Muscle layer of duodenum (tissue), 2 donors: ENCODE measurements at regions not wholly inside any gene's neighbourhood (a gene's known extent, or its start where the extent isn't known, plus 50 kb on each side); places are given as distances from the start of the nearest gene placed in this dataset.
"Not testable (repeated sequence)": the region's sequence is repeated elsewhere in the genome, so short reads cannot be mapped to it uniquely, and the experiment has no call there.

Experiments
- H3K27ac ChIP-seq: one replicate; pipeline ENCODE4 v1.7.0; 2013; ENCODE audit warnings: mild to moderate bottlenecking, low read length
- H3K27me3 ChIP-seq: one replicate; pipeline ENCODE4 v1.7.0; 2013; ENCODE audit warnings: low read depth, mild to moderate bottlenecking, control low read depth, low read length
- H3K36me3 ChIP-seq, 2 donors: one replicate each; pipeline ENCODE4 v1.7.0; 2013; ENCODE audit warnings: low read length in 2 of 2, control low read depth in 1 of 2, mild to moderate bottlenecking in 1 of 2; ENCODE audit not compliant: insufficient read depth in 2 of 2, control insufficient read depth in 1 of 2
- H3K4me1 ChIP-seq, 2 donors: one replicate each; pipeline ENCODE4 v1.7.0; 2013; ENCODE audit warnings: low read length in 2 of 2, mild to moderate bottlenecking in 2 of 2, control low read depth in 1 of 2, moderate library complexity in 1 of 2; ENCODE audit not compliant: insufficient read depth in 2 of 2, control insufficient read depth in 1 of 2
- H3K4me3 ChIP-seq, 2 donors: one replicate each; pipeline ENCODE4 v1.7.0; 2013; ENCODE audit warnings: low read length in 2 of 2, low read depth in 1 of 2, mild to moderate bottlenecking in 1 of 2
- H3K9me3 ChIP-seq, 2 donors: one replicate each; pipeline ENCODE4 v1.7.0; 2013; ENCODE audit warnings: low read length in 2 of 2, control low read depth in 1 of 2, mild to moderate bottlenecking in 1 of 2; ENCODE audit not compliant: control insufficient read depth in 1 of 2
- donor health status: healthy.

GRCh38 chr12:83759906-83760305, 1073.2 kb downstream of the TMTC2 start:
- no peak overlapping the region for H3K27ac ChIP-seq
- H3K4me1 ChIP-seq = no peaks in the 10 kb centered on the region
- peaks cover 0 to 13% of the 10 kb centered on the region in 2 donors for H3K9me3 ChIP-seq
- H3K27me3 ChIP-seq = no peaks in the 10 kb centered on the region
- no peaks in the 10 kb centered on the region for H3K36me3 ChIP-seq
- H3K4me3 ChIP-seq = no peak overlapping the region

GRCh38 chr12:83758888-83759631, 1072.4 kb downstream of the TMTC2 start:
- Histone ChIP-seq H3K36me3 (no peaks in the 10 kb centered on the region), H3K4me1 (no peaks in the 10 kb centered on the region), H3K9me3 (peaks cover 0 to 13% of the 10 kb centered on the region in 2 donors), H3K4me3 (no peak overlapping the region), H3K27ac (no peak overlapping the region), H3K27me3 (no peaks in the 10 kb centered on the region)

- Histone ChIP-seq H3K27me3 (no peaks in the 10 kb centered on the region), H3K36me3 (no peaks in the 10 kb centered on the region), H3K9me3 (no peaks in the 10 kb centered on the region), H3K4me3 (no peak overlapping the region), H3K27ac (no peak overlapping the region), H3K4me1 (no peaks in the 10 kb centered on the region)
Measured at GRCh38 chr12:83753904-83754303, 1067.2 kb downstream of the TMTC2 start.

GRCh38 chr12:83753205-83753604, 1066.5 kb downstream of the TMTC2 start:
- H3K27me3 ChIP-seq = no peaks in the 10 kb centered on the region
- no peak overlapping the region for H3K27ac ChIP-seq
- H3K4me1 ChIP-seq = no peaks in the 10 kb centered on the region
- no peak overlapping the region for H3K4me3 ChIP-seq
- H3K36me3 ChIP-seq = no peaks in the 10 kb centered on the region
- no peaks in the 10 kb centered on the region for H3K9me3 ChIP-seq

GRCh38 chr12:83739607-83740006, 1052.9 kb downstream of the TMTC2 start:
- H3K4me1 ChIP-seq = no peaks in the 10 kb centered on the region
- no peak overlapping the region for H3K27ac ChIP-seq
- no peaks in the 10 kb centered on the region for H3K27me3 ChIP-seq
- no peak overlapping the region for H3K4me3 ChIP-seq
- peaks cover 0 to 2% of the 10 kb centered on the region in 2 donors for H3K9me3 ChIP-seq
- no peaks in the 10 kb centered on the region for H3K36me3 ChIP-seq

- Histone ChIP-seq H3K27me3 (no peaks in the 10 kb centered on the region), H3K9me3 (peaks cover 8 to 15% of the 10 kb centered on the region in 2 donors), H3K36me3 (no peaks in the 10 kb centered on the region), H3K4me1 (no peaks in the 10 kb centered on the region), H3K27ac (no peak overlapping the region), H3K4me3 (no peak overlapping the region)
Measured at GRCh38 chr12:83710851-83711250, 1024.1 kb downstream of the TMTC2 start.

- Histone ChIP-seq H3K4me3 (no peak overlapping the region), H3K27me3 (no peaks in the 10 kb centered on the region), H3K36me3 (no peaks in the 10 kb centered on the region), H3K4me1 (no peaks in the 10 kb centered on the region), H3K9me3 (peaks cover 8 to 15% of the 10 kb centered on the region in 2 donors), H3K27ac (no peak overlapping the region)
Measured at GRCh38 chr12:83709899-83710298, 1023.2 kb downstream of the TMTC2 start.

- no peaks in the 10 kb centered on the region for H3K27me3 ChIP-seq
- no peak overlapping the region for H3K4me3 ChIP-seq
- no peaks in the 10 kb centered on the region for H3K9me3 ChIP-seq
Measured at GRCh38 chr12:83700838-83701237, 1014.1 kb downstream of the TMTC2 start.

GRCh38 chr12:83696311-83696710, 1009.6 kb downstream of the TMTC2 start:
- not testable (repeated sequence) for H3K4me3 ChIP-seq, H3K27ac ChIP-seq, H3K4me1 ChIP-seq, H3K9me3 ChIP-seq, H3K36me3 ChIP-seq, H3K27me3 ChIP-seq

More at GRCh38 chr12:83700838-83701237, 1014.1 kb downstream of the TMTC2 start:
- Histone ChIP-seq H3K27ac (no peak overlapping the region), H3K4me1 (no peaks in the 10 kb centered on the region), H3K36me3 (no peaks in the 10 kb centered on the region)

- no peaks in the 10 kb centered on the region for H3K4me1 ChIP-seq
- no peaks in the 10 kb centered on the region for H3K36me3 ChIP-seq
- no peak overlapping the region for H3K27ac ChIP-seq
- peaks cover 0 to 9% of the 10 kb centered on the region in 2 donors for H3K9me3 ChIP-seq
- H3K27me3 ChIP-seq = no peaks in the 10 kb centered on the region
- no peak overlapping the region for H3K4me3 ChIP-seq
Measured at GRCh38 chr12:83691730-83692129, 1005.0 kb downstream of the TMTC2 start.

- Histone ChIP-seq H3K9me3 (peaks cover 0 to 11% of the 10 kb centered on the region in 2 donors), H3K4me3 (no peak overlapping the region), H3K27me3 (no peaks in the 10 kb centered on the region), H3K27ac (no peak overlapping the region), H3K4me1 (no peaks in the 10 kb centered on the region), H3K36me3 (no peaks in the 10 kb centered on the region)
Measured at GRCh38 chr12:83690465-83690864, 1003.8 kb downstream of the TMTC2 start.

- Histone ChIP-seq H3K9me3 (peaks cover 0 to 11% of the 10 kb centered on the region in 2 donors), H3K4me3 (no peak overlapping the region), H3K4me1 (no peaks in the 10 kb centered on the region), H3K27ac (no peak overlapping the region), H3K27me3 (no peaks in the 10 kb centered on the region), H3K36me3 (no peaks in the 10 kb centered on the region)
Measured at GRCh38 chr12:83689333-83689732, 1002.6 kb downstream of the TMTC2 start.
